ENCODE measurements at regions not wholly inside any gene's neighbourhood (a gene's known extent, or its start where the extent isn't known, plus 50 kb on each side); places are given as distances from the start of the nearest gene placed in this dataset.

- no peak for TF ChIP-seq PBX3 (IDR thresholded peaks at IDR 0.05)
- no peak for TF ChIP-seq MAX (IDR thresholded peaks at IDR 0.05; ENCODE audit: low read depth)
- TF ChIP-seq JUND (IDR thresholded peaks at IDR 0.05): no peak
- TF ChIP-seq MEF2A (IDR thresholded peaks at IDR 0.05; ENCODE audit: borderline replicate concordance, low read depth): no peak
- no peak overlapping the region for H3K9ac ChIP-seq
- no peaks in the 10 kb centered on the region for H4K20me1 ChIP-seq (ENCODE audit: insufficient read depth)
Measured at GRCh38 chr2:160731856-160732255, 238.2 kb upstream of the RBMS1 start.

GRCh38 chr2:160735696-160736095 is 242.1 kb upstream of the RBMS1 start:
- DNase-seq: no peak
- CTCF ChIA-PET: interaction anchor here (0.9 to 1.1 kb wide), 2 partner anchors 29 to 50 kb away, joined by 3 read pairs; no protein-coding TSS in a partner anchor
- Histone ChIP-seq H3K27me3 (ENCODE audit: insufficient read depth) (no peaks in the 10 kb centered on the region), H3K79me2 (ENCODE audit: insufficient read depth) (no peaks in the 10 kb centered on the region), H3K9me2 (no peaks in the 10 kb centered on the region), H3K9ac (no peak overlapping the region), H3F3A (replicated peaks; ENCODE audit: insufficient read depth) (no peaks in the 10 kb centered on the region), H2AFZ (ENCODE audit: low read depth) (no peak overlapping the region), H3K27ac (ENCODE audit: low read depth in 2 of 2, low read length in 1 of 2) (no peak overlapping the region), H3K4me2 (no peak overlapping the region), H4K20me1 (ENCODE audit: insufficient read depth) (no peaks in the 10 kb centered on the region), H3K9me3 (no peaks in the 10 kb centered on the region), H3K36me3 (replicated peaks in 1 of 2; ENCODE audit: control insufficient read depth in 1 of 2, insufficient read depth in 2 of 2, low read length in 1 of 2) (no peaks in the 10 kb centered on the region), H3K4me3 (ENCODE audit: low read depth in 2 of 2, low read length in 1 of 2) (no peak overlapping the region), H3K4me1 (ENCODE audit: control insufficient read depth in 1 of 2, insufficient read depth in 2 of 2, low read depth in 1 of 2, low read length in 1 of 2) (peaks cover 0 to 12% of the 10 kb centered on the region in 2 experiments; a peak in 1 of 4 replicates)
- POLR2A ChIA-PET: no interaction called here
- no peak for TF ChIP-seq RFX5 (IDR thresholded peaks at IDR 0.05; ENCODE audit: low read length)
- TF ChIP-seq NFIC (IDR thresholded peaks at IDR 0.05; ENCODE audit: borderline replicate concordance): no peak
- TF ChIP-seq USF2 (IDR thresholded peaks at IDR 0.05; ENCODE audit: borderline replicate concordance, low read depth, low read length): no peak
- no peak for TF ChIP-seq RCOR1 (IDR thresholded peaks at IDR 0.05; ENCODE audit: low read length)
- no peak for TF ChIP-seq JUND (IDR thresholded peaks at IDR 0.05)

More at GRCh38 chr2:160731856-160732255, 238.2 kb upstream of the RBMS1 start:
- Histone ChIP-seq H3K4me1 (ENCODE audit: control insufficient read depth in 1 of 2, insufficient read depth in 2 of 2, low read depth in 1 of 2, low read length in 1 of 2) (peaks cover 0 to 3% of the 10 kb centered on the region in 2 experiments; a peak in 1 of 4 replicates), H3K9me2 (no peaks in the 10 kb centered on the region), H3K9me3 (no peaks in the 10 kb centered on the region), H3K27me3 (ENCODE audit: insufficient read depth) (no peaks in the 10 kb centered on the region), H2AFZ (ENCODE audit: low read depth) (no peak overlapping the region), H3F3A (replicated peaks; ENCODE audit: insufficient read depth) (no peaks in the 10 kb centered on the region), H3K79me2 (ENCODE audit: insufficient read depth) (no peaks in the 10 kb centered on the region), H3K36me3 (replicated peaks in 1 of 2; ENCODE audit: control insufficient read depth in 1 of 2, insufficient read depth in 2 of 2, low read length in 1 of 2) (no peaks in the 10 kb centered on the region), H3K4me3 (ENCODE audit: low read depth in 2 of 2, low read length in 1 of 2) (no peak overlapping the region), H3K27ac (ENCODE audit: low read depth in 2 of 2, low read length in 1 of 2) (no peak overlapping the region), H3K4me2 (no peak overlapping the region)
- POLR2A ChIA-PET: no interaction called here
- no peak for DNase-seq
- CTCF ChIA-PET: interaction anchor here (1.1 kb wide), 1 partner anchor 480 kb away, joined by 3 read pairs; no protein-coding TSS in a partner anchor

Data from SK-N-SH (cell line).